K562 (cell line): ENCODE measurements at regions not wholly inside any gene's neighbourhood (a gene's known extent, or its start where the extent isn't known, plus 50 kb on each side); places are given as distances from the start of the nearest gene placed in this dataset.
A peak's percentile ranks its signal among the peaks of the same experiment; 100 is the strongest.

Source experiments
- ATAC-seq: fragments of 200-7000 bp; cut with Tn5 transposase; 3 replicates; pipeline ENCODE4 v1.9.1; 2020; ENCODE audit warnings: moderate library complexity
- BruUV-seq: library from RNA; stranded (reverse); fragments of 400-500 nt; replicated peaks from 2 replicates; lab custom pipeline; 2021; lab: Mats Ljungman, UMichigan
- CTCF ChIA-PET: fragments of 300-600 bp; formaldehyde crosslinking; extraction: SDS; loops from one replicate; lab custom pipeline; 2021; ENCODE audit warnings: low intra/inter-chr PET ratio; lab: Yijun Ruan, JAX
- POLR2A ChIA-PET: fragments of 300-600, 350-650 bp; sonication (Branson Sonifier 250); formaldehyde crosslinking; extraction: SDS; loops from one replicate; lab custom pipeline; 2021; ENCODE audit warnings: antibody characterized with exemption, inconsistent platforms; lab: Yijun Ruan, JAX
- DNase-seq, 4 experiments: peaks; one replicate each; pipeline versions ENCODE4 v3.0.0 to v3.0.0-alpha.2; 2011 to 2018; ENCODE audit warnings: low spot score in 3 of 4, mixed read lengths in 3 of 4; ENCODE audit errors: extremely low read depth in 1 of 4
- FAIRE-seq: peaks from 2 replicates; lab custom pipeline; 2011; peaks lifted over from hg19 to GRCh38; lab: Jason Lieb, UNC
- H2AFZ ChIP-seq: 2 replicates; pipeline ENCODE4 v1.6.0; 2011; ENCODE audit warnings: low read depth, low read length, control low read depth, inconsistent platforms
- H3K27ac ChIP-seq: fragments of 200-600 bp; 3 replicates; pipeline ENCODE4 v1.8.0; 2011; ENCODE audit warnings: low read depth, mild to moderate bottlenecking, control low read depth, inconsistent platforms, low read length, moderate library complexity, mixed read lengths; ENCODE audit errors: extremely low read depth
- H3K27me3 ChIP-seq, 2 experiments: fragments of 300-600 bp in 1 of 2; 2 replicates in 1 of 2; 3 replicates in 1 of 2; pipeline versions ENCODE4 v1.6.0 to v1.8.0; 2011; ENCODE audit warnings: inconsistent platforms in 2 of 2, low read length in 2 of 2, mild to moderate bottlenecking in 1 of 2, mixed read lengths in 1 of 2, moderate library complexity in 1 of 2; ENCODE audit not compliant: control insufficient read depth in 2 of 2, insufficient read depth in 2 of 2
- H3K36me3 ChIP-seq: fragments of 300-600 bp; 3 replicates; pipeline ENCODE4 v1.8.0; 2011; ENCODE audit warnings: mild to moderate bottlenecking, low read length, inconsistent platforms; ENCODE audit not compliant: control insufficient read depth, insufficient read depth
- H3K4me1 ChIP-seq, 2 experiments: fragments of 200-600 bp in 1 of 2; replicated peaks in 1 of 2; 2 replicates in 1 of 2; 3 replicates in 1 of 2; pipeline versions ENCODE4 v1.5.1 to v1.8.0; 2011; ENCODE audit warnings: inconsistent platforms in 2 of 2, low read length in 2 of 2, mild to moderate bottlenecking in 1 of 2, mixed read lengths in 1 of 2, moderate library complexity in 1 of 2; ENCODE audit not compliant: control insufficient read depth in 2 of 2, insufficient read depth in 2 of 2
- H3K4me2 ChIP-seq: 2 replicates; pipeline ENCODE4 v1.6.1; 2011; ENCODE audit warnings: low read length, control low read depth, inconsistent platforms, mixed read lengths; ENCODE audit not compliant: insufficient read depth
- H3K4me3 ChIP-seq: fragments of 200-600 bp; sonication (generic), shearing (Covaris generic); 2 replicates; pipeline ENCODE4 v1.5.1; 2016; ENCODE audit warnings: control low read depth, inconsistent platforms
- H3K79me2 ChIP-seq: fragments of 200-600 bp; 3 replicates; pipeline ENCODE4 v1.8.0; 2011; ENCODE audit warnings: low read length, inconsistent platforms; ENCODE audit not compliant: control insufficient read depth, insufficient read depth
- H3K9ac ChIP-seq, 2 experiments: 2 replicates each; pipeline versions ENCODE4 v1.6.0 to v1.6.1; 2011; ENCODE audit warnings: low read depth in 2 of 2, low read length in 2 of 2, control low read depth in 1 of 2, inconsistent platforms in 1 of 2, mild to moderate bottlenecking in 1 of 2, mixed read lengths in 1 of 2; ENCODE audit not compliant: insufficient read depth in 1 of 2
- H3K9me1 ChIP-seq: one replicate; pipeline ENCODE4 v1.6.0; 2011; ENCODE audit warnings: inconsistent platforms, mild to moderate bottlenecking, low read length, moderate library complexity; ENCODE audit not compliant: control insufficient read depth, insufficient read depth
- H3K9me3 ChIP-seq: replicated peaks from 2 replicates; pipeline ENCODE4 v1.5.1; 2011; ENCODE audit warnings: low read depth, low read length, inconsistent platforms; ENCODE audit not compliant: control insufficient read depth, insufficient read depth
- H4K20me1 ChIP-seq: replicated peaks from 2 replicates; pipeline ENCODE4 v1.6.1; 2011; ENCODE audit warnings: low read length, inconsistent platforms, mixed read lengths; ENCODE audit not compliant: control insufficient read depth, insufficient read depth
- ATF1 ChIP-seq, 2 experiments: fragments of 450-650 bp in 1 of 2; IDR thresholded peaks; 2 replicates each; pipeline ENCODE4 v1.6.1; 2016; ENCODE audit warnings: missing compliant biosample characterization in 1 of 2, missing genetic modification characterization in 1 of 2
- ATF3 ChIP-seq, 2 experiments: fragments of 450-650 bp in 1 of 2; sonication (generic) in 1 of 2; formaldehyde crosslinking in 1 of 2; IDR thresholded peaks in 1 of 2; conservative IDR thresholded peaks in 1 of 2; 2 replicates each; pipeline versions ENCODE4 v1.6.1 to v1.8.1; 2016 to 2023; ENCODE audit warnings: mild to moderate bottlenecking in 2 of 2, moderate library complexity in 2 of 2, inconsistent platforms in 1 of 2, missing genetic modification reagents in 1 of 2
- ATF7 ChIP-seq: fragments of 450-650 bp; IDR thresholded peaks from 2 replicates; pipeline ENCODE4 v1.7.1; 2014; ENCODE audit warnings: mild to moderate bottlenecking, moderate library complexity
- E4F1 ChIP-seq: fragments of 250-450 bp; sonication (Bioruptor Pico); IDR thresholded peaks from 2 replicates; pipeline ENCODE4 v1.5.0; 2021; ENCODE audit warnings: mild to moderate bottlenecking, borderline replicate concordance
- POLR2H ChIP-seq: IDR thresholded peaks from 2 replicates; pipeline ENCODE4 v1.6.1; 2016; ENCODE audit warnings: missing genetic modification characterization, low read depth, mild to moderate bottlenecking, control low read depth, missing compliant biosample characterization, moderate library complexity
- RBM15 ChIP-seq: fragments of 200-400 bp; formaldehyde crosslinking; IDR thresholded peaks from 2 replicates; pipeline ENCODE4 v1.6.1; 2018; ENCODE audit warnings: mild to moderate bottlenecking, low read length, moderate library complexity; ENCODE audit not compliant: insufficient read depth
- RNF2 ChIP-seq: sonication (generic); IDR thresholded peaks from 2 replicates; pipeline ENCODE4 v1.6.1; 2016
- STAT5B ChIP-seq: fragments of 250-450 bp; sonication (Bioruptor Pico); IDR thresholded peaks from 2 replicates; pipeline ENCODE4 v1.8.0; 2021; ENCODE audit warnings: mild to moderate bottlenecking, inconsistent platforms
- TCFL5 ChIP-seq: fragments of 250-450 bp; sonication (Bioruptor Pico); conservative IDR thresholded peaks from 2 replicates; pipeline ENCODE4 v1.6.1; 2021; ENCODE audit warnings: mild to moderate bottlenecking, moderate library complexity, matching md5 sums
- ZBTB43 ChIP-seq: sonication (generic); formaldehyde crosslinking; IDR thresholded peaks from 2 replicates; pipeline ENCODE4 v1.8.0; 2023; ENCODE audit warnings: mild to moderate bottlenecking, missing genetic modification reagents
- ZC3H4 ChIP-seq: sonication (generic); formaldehyde crosslinking; IDR thresholded peaks from 2 replicates; pipeline ENCODE4 v1.9.0; 2021; ENCODE audit warnings: missing genetic modification reagents, borderline replicate concordance
- WGBS: fragments of 100-300 bp; shearing (Covaris generic); methylation state at CpG from one replicate; pipeline ENCODE4 v1.1.6; 2016; ENCODE audit warnings: low coverage, mixed read lengths; ENCODE audit not compliant: insufficient coverage; ENCODE audit errors: missing lambda C conversion rate; 5-methylcytosine and 5-hydroxymethylcytosine counted together
- in situ Hi-C: fragments of 300-500 bp; cut with MboI; formaldehyde crosslinking; loops from 4 replicates; pipeline ENCODE4 v1.15.0; 2018; ENCODE audit warnings: inconsistent platforms, mixed read lengths
- intact Hi-C: fragments of 100-400 bp; cut with micrococcal nuclease; formaldehyde crosslinking; loops from 2 replicates; pipeline ENCODE4 v1.14.2; 2022

DNA sequence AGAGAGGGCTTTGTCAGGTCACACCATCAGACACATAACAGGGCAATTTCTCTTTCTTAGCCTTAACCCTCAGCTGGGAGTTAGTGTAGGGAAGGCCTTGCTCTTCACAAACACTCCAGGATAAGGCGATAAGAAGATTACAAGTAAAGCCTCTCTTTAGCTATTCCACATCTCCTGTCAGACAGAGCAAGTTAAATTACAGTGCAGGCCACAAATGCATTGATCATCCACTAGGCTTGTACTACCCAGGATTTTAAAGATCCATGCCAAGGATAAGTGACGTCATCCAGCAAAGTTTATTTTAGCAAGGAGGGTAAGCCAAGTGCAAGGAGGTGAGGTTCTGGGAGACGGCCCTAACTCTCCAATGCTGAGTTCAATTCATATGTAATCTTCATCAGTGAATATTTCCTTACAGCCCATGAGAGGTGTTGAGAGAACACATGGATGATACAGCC lies 890.6 kb upstream of the NR2F2 start:
- H3K9ac ChIP-seq: no peak overlapping the region
- H3K9me1 ChIP-seq: no peaks in the 10 kb centered on the region
- no peaks in the 10 kb centered on the region for H3K4me1 ChIP-seq
- BruUV-seq: no TSS peak
- CTCF ChIA-PET: no interaction called here
- in situ Hi-C loops: no loop called here
- H2AFZ ChIP-seq: no peak overlapping the region
- H3K27ac ChIP-seq: no peak overlapping the region
- no peak for TF ChIP-seq ZBTB43 (CRISPR knock-in tag)
- TF ChIP-seq ATF7: peak; percentile 45; the same call in 1 of the 2 replicates
- no peak for TF ChIP-seq STAT5B
- no peak for TF ChIP-seq TCFL5 (CRISPR knock-in tag)
- no peak for TF ChIP-seq ZC3H4 (CRISPR knock-in tag)
- TF ChIP-seq E4F1 (CRISPR knock-in tag): no peak
- no peak for TF ChIP-seq RBM15
- TF ChIP-seq POLR2H (tag): no peak
- no peak for TF ChIP-seq RNF2
- TF ChIP-seq ATF1 (CRISPR knock-in tag; IDR thresholded peaks at IDR 0.05): no peak
- peak; percentile 30; the same call in 1 of the 2 replicates for TF ChIP-seq ATF1 (tag; IDR thresholded peaks at IDR 0.05)
- TF ChIP-seq ATF3 (IDR thresholded peaks at IDR 0.05): peak; percentile 65
- TF ChIP-seq ATF3 (CRISPR knock-in tag; conservative IDR thresholded peaks at IDR 0.05): no peak
- TF ChIP-seq, all 486 proteins: peak for 3
- no peak for FAIRE-seq
- ATAC-seq: no peak
- Histone ChIP-seq H3K79me2 (no peaks in the 10 kb centered on the region), H3K4me2 (no peak overlapping the region), H3K4me3 (no peak overlapping the region), H3K9me3 (no peaks in the 10 kb centered on the region), H3K36me3 (no peaks in the 10 kb centered on the region), H3K27me3 (no peaks in the 10 kb centered on the region), H4K20me1 (no peaks in the 10 kb centered on the region)
- intact Hi-C loops: no loop called here
- DNase-seq: no peak
- WGBS: 2% methylated on average over 3 of the region's 3 CpGs
- POLR2A ChIA-PET: interaction anchor here (0.7 kb wide), 1 partner anchor 203 kb away, joined by 3 read pairs; no protein-coding TSS in a partner anchor
